NCI-H2171 (cell line): ENCODE measurements at regions not wholly inside any gene's neighbourhood (a gene's known extent, or its start where the extent isn't known, plus 50 kb on each side); places are given as distances from the start of the nearest gene placed in this dataset.

ENCODE experiments used
- DNase-seq: peaks from one replicate; lab custom pipeline; 2025; lab: John Stamatoyannopoulos, UW

- DNase-seq, result no peak
Observed at GRCh38 chr2:176813156-176813555, 399.4 kb upstream of the HNRNPA3 start.

GRCh38 chr2:176813621-176814049 is 399.0 kb upstream of the HNRNPA3 start:
- DNase-seq, result no peak

- no peak for DNase-seq
Observed at GRCh38 chr2:176814274-176814673, 398.3 kb upstream of the HNRNPA3 start.

- peak; percentile 28 for DNase-seq
Observed at GRCh38 chr2:176814740-176815367, 397.7 kb upstream of the HNRNPA3 start.

- DNase-seq, result no peak
Observed at GRCh38 chr2:176817061-176817565, 395.5 kb upstream of the HNRNPA3 start.

- DNase-seq, result no peak
Observed at GRCh38 chr2:176818076-176818475, 394.5 kb upstream of the HNRNPA3 start.

GRCh38 chr2:176818617-176819016 is 394.0 kb upstream of the HNRNPA3 start:
- DNase-seq, result no peak

- DNase-seq, result no peak
Observed at GRCh38 chr2:176819306-176819705, 393.3 kb upstream of the HNRNPA3 start.

- no peak for DNase-seq
Observed at GRCh38 chr2:176820371-176820932, 392.1 kb upstream of the HNRNPA3 start.

GRCh38 chr2:176821350-176821749 is 391.2 kb upstream of the HNRNPA3 start:
- no peak for DNase-seq

GRCh38 chr2:176822060-176822459 is 390.5 kb upstream of the HNRNPA3 start:
- DNase-seq, result no peak

- DNase-seq, result no peak
Observed at GRCh38 chr2:176826356-176826755, 386.2 kb upstream of the HNRNPA3 start.

GRCh38 chr2:176826984-176827668 is 385.5 kb upstream of the HNRNPA3 start:
- DNase-seq, result no peak

GRCh38 chr2:176830362-176830761 is 382.2 kb upstream of the HNRNPA3 start:
- DNase-seq, result no peak

- no peak for DNase-seq
Observed at GRCh38 chr2:176832086-176832485, 380.5 kb upstream of the HNRNPA3 start.

- DNase-seq, result no peak
Observed at GRCh38 chr2:176833671-176834070, 378.9 kb upstream of the HNRNPA3 start.

- DNase-seq, result no peak
Observed at GRCh38 chr2:176834226-176834625, 378.4 kb upstream of the HNRNPA3 start.

- no peak for DNase-seq
Observed at GRCh38 chr2:176843208-176843607, 369.4 kb upstream of the HNRNPA3 start.

GRCh38 chr2:176844461-176844860 is 368.1 kb upstream of the HNRNPA3 start:
- no peak for DNase-seq

GRCh38 chr2:176845718-176846117 is 366.9 kb upstream of the HNRNPA3 start:
- DNase-seq, result no peak

GRCh38 chr2:176847575-176847974 is 365.0 kb upstream of the HNRNPA3 start:
- no peak for DNase-seq

GRCh38 chr2:176848844-176849243 is 363.8 kb upstream of the HNRNPA3 start:
- DNase-seq, result no peak

GRCh38 chr2:176851200-176851888 is 361.2 kb upstream of the HNRNPA3 start:
- DNase-seq, result no peak
